H9 (cell line): ENCODE measurements at regions not wholly inside any gene's neighbourhood (a gene's known extent, or its start where the extent isn't known, plus 50 kb on each side); places are given as distances from the start of the nearest gene placed in this dataset.

Source experiments
- DNase-seq: peaks from one replicate; pipeline ENCODE4 v3.0.0-alpha.2; 2017
- H2AFZ ChIP-seq: one replicate; pipeline ENCODE4 v1.6.1; 2013; ENCODE audit warnings: mild to moderate bottlenecking, low read length, control low read depth, moderate library complexity
- H2AK5ac ChIP-seq: 2 replicates; pipeline ENCODE4 v1.6.1; 2013; ENCODE audit warnings: low read length, control low read depth, mixed read lengths; ENCODE audit not compliant: insufficient read length
- H2BK120ac ChIP-seq: one replicate; pipeline ENCODE4 v1.6.1; 2013; ENCODE audit warnings: low read depth, mild to moderate bottlenecking, low read length, control low read depth, inconsistent platforms; ENCODE audit not compliant: poor library complexity, severe bottlenecking
- H2BK12ac ChIP-seq: 2 replicates; pipeline ENCODE4 v1.6.1; 2013; ENCODE audit warnings: low read length, control low read depth, mixed read lengths, low read depth; ENCODE audit not compliant: insufficient read length
- H2BK15ac ChIP-seq: 2 replicates; pipeline ENCODE4 v1.6.1; 2013; ENCODE audit warnings: low read depth, low read length, control low read depth
- H2BK20ac ChIP-seq: one replicate; pipeline ENCODE4 v1.6.1; 2013; ENCODE audit warnings: low read depth, mild to moderate bottlenecking, low read length, control low read depth, inconsistent platforms; ENCODE audit not compliant: poor library complexity, severe bottlenecking
- H2BK5ac ChIP-seq: 2 replicates; pipeline ENCODE4 v1.6.1; 2013; ENCODE audit warnings: low read length, control low read depth, mixed read lengths; ENCODE audit not compliant: insufficient read length
- H3K14ac ChIP-seq: 2 replicates; pipeline ENCODE4 v1.6.1; 2013; ENCODE audit warnings: low read length, control low read depth; ENCODE audit not compliant: insufficient read depth
- H3K18ac ChIP-seq: 2 replicates; pipeline ENCODE4 v1.6.1; 2013; ENCODE audit warnings: low read depth, mild to moderate bottlenecking, mixed read lengths, low read length, control low read depth; ENCODE audit not compliant: insufficient read length
- H3K23ac ChIP-seq: 2 replicates; pipeline ENCODE4 v1.6.1; 2013; ENCODE audit warnings: low read length, control low read depth, mixed read lengths, low read depth; ENCODE audit not compliant: insufficient read length
- H3K23me2 ChIP-seq: 2 replicates; pipeline ENCODE4 v1.6.1; 2013; ENCODE audit warnings: low read depth, mild to moderate bottlenecking, mixed read lengths, low read length, control low read depth; ENCODE audit not compliant: insufficient read length, poor library complexity, severe bottlenecking
- H3K27ac ChIP-seq: 2 replicates; pipeline ENCODE4 v1.5.1; 2013; ENCODE audit warnings: low read length, control low read depth, mixed read lengths, low read depth; ENCODE audit not compliant: insufficient read length
- H3K27me3 ChIP-seq: 2 replicates; pipeline ENCODE4 v1.6.1; 2013; ENCODE audit warnings: low read length, control low read depth, inconsistent platforms; ENCODE audit not compliant: insufficient read depth
- H3K4ac ChIP-seq: 2 replicates; pipeline ENCODE4 v1.6.1; 2013; ENCODE audit warnings: low read depth, mild to moderate bottlenecking, control low read depth, inconsistent platforms, low read length, moderate library complexity
- H3K4me1 ChIP-seq: 2 replicates; pipeline ENCODE4 v1.6.1; 2013; ENCODE audit warnings: low read length, control low read depth, inconsistent platforms; ENCODE audit not compliant: insufficient read depth
- H3K4me2 ChIP-seq: 2 replicates; pipeline ENCODE4 v1.6.1; 2013; ENCODE audit warnings: low read length, control low read depth, mixed read lengths; ENCODE audit not compliant: insufficient read length, insufficient read depth
- H3K56ac ChIP-seq: 2 replicates; pipeline ENCODE4 v1.6.1; 2013; ENCODE audit warnings: low read depth, mild to moderate bottlenecking, mixed read lengths, low read length, control low read depth; ENCODE audit not compliant: insufficient read length
- H3K79me1 ChIP-seq: 2 replicates; pipeline ENCODE4 v1.6.1; 2013; ENCODE audit warnings: low read depth, mild to moderate bottlenecking, moderate library complexity, low read length, control low read depth, inconsistent platforms; ENCODE audit not compliant: insufficient read depth, poor library complexity, severe bottlenecking
- H3K79me2 ChIP-seq: 2 replicates; pipeline ENCODE4 v1.6.1; 2013; ENCODE audit warnings: low read length, control low read depth, inconsistent platforms; ENCODE audit not compliant: insufficient read depth
- H3K9ac ChIP-seq: 2 replicates; pipeline ENCODE4 v1.6.1; 2013; ENCODE audit warnings: low read length, control low read depth, mixed read lengths; ENCODE audit not compliant: insufficient read length; ENCODE audit errors: extremely low read depth
- H3K9me3 ChIP-seq: one replicate; pipeline ENCODE4 v1.6.1; 2013; ENCODE audit warnings: low read depth, low read length, inconsistent platforms; ENCODE audit not compliant: control insufficient read depth
- H3T11ph ChIP-seq: one replicate; pipeline ENCODE4 v1.6.1; 2013; ENCODE audit warnings: mild to moderate bottlenecking, low read length, control low read depth, inconsistent platforms
- H4K20me1 ChIP-seq: one replicate; pipeline ENCODE4 v1.6.1; 2013; ENCODE audit not compliant: control insufficient read depth, insufficient read length, insufficient read depth
- H4K5ac ChIP-seq: 2 replicates; pipeline ENCODE4 v1.6.1; 2013; ENCODE audit warnings: low read depth, mild to moderate bottlenecking, mixed read lengths, low read length, control low read depth; ENCODE audit not compliant: insufficient read length
- H4K8ac ChIP-seq: replicated peaks from 2 replicates; pipeline ENCODE4 v1.6.1; 2013; ENCODE audit warnings: low read length, control low read depth, mixed read lengths, low read depth; ENCODE audit not compliant: insufficient read length
- H4K91ac ChIP-seq: 2 replicates; pipeline ENCODE4 v1.6.1; 2013; ENCODE audit warnings: low read depth, mild to moderate bottlenecking, moderate library complexity, mixed read lengths, low read length, control low read depth; ENCODE audit not compliant: insufficient read length
- H3K27ac Mint-ChIP-seq, 3 experiments: 2 replicates in 2 of 3; 3 replicates in 1 of 3; pipeline ENCODE4 v1.8.0; 2020 to 2021; ENCODE audit warnings: mixed read lengths in 3 of 3, mild to moderate bottlenecking in 1 of 3, moderate library complexity in 1 of 3
- H3K27me3 Mint-ChIP-seq: 2 replicates; pipeline ENCODE4 v1.8.0; 2021; ENCODE audit warnings: low read depth, mild to moderate bottlenecking, moderate library complexity, mixed read lengths
- H3K36me3 Mint-ChIP-seq, 3 experiments: 2 replicates in 2 of 3; 3 replicates in 1 of 3; pipeline ENCODE4 v1.8.0; 2020 to 2021; ENCODE audit warnings: low read depth in 3 of 3, mixed read lengths in 3 of 3; ENCODE audit not compliant: insufficient read depth in 1 of 3
- H3K4me1 Mint-ChIP-seq, 2 experiments: 2 replicates each; pipeline ENCODE4 v1.8.0; 2020; ENCODE audit warnings: mixed read lengths in 2 of 2
- H3K4me3 Mint-ChIP-seq, 2 experiments: 2 replicates in 1 of 2; 3 replicates in 1 of 2; pipeline ENCODE4 v1.8.0; 2020 to 2021; ENCODE audit warnings: mild to moderate bottlenecking in 2 of 2, mixed read lengths in 2 of 2, moderate library complexity in 1 of 2
- H3K9me3 Mint-ChIP-seq, 2 experiments: 2 replicates in 1 of 2; 3 replicates in 1 of 2; pipeline ENCODE4 v1.8.0; 2020; ENCODE audit warnings: mild to moderate bottlenecking in 2 of 2, mixed read lengths in 2 of 2, moderate library complexity in 1 of 2
- CTCF ChIP-seq: fragments of 200-600 bp; sonication (generic); conservative IDR thresholded peaks from 3 replicates; pipeline ENCODE4 v1.8.0; 2021; ENCODE audit warnings: antibody characterized with exemption, mild to moderate bottlenecking
- WGBS: extraction: QIAGEN DNeasy Blood & Tissue Kit; methylation state at CpG from one replicate; pipeline ENCODE4 v1.1.7; 2013; ENCODE audit warnings: missing lambda C conversion rate, low lambda C conversion rate, mixed read lengths; ENCODE audit not compliant: insufficient read length; ENCODE audit errors: extremely low coverage; 5-methylcytosine and 5-hydroxymethylcytosine counted together

GRCh38 chr1:228547464-228547792, 60.2 kb downstream of the RNF187 start:
- no peak overlapping the region for H3K4ac ChIP-seq
- peaks cover 0 to 14% of the 10 kb centered on the region in 2 experiments; a peak in 2 of 4 replicates for H3K4me1 Mint-ChIP-seq
- H3K23me2 ChIP-seq = no peaks in the 10 kb centered on the region
- H3K27me3 Mint-ChIP-seq = peaks cover 100% of the 10 kb centered on the region
- H2BK12ac ChIP-seq = no peak overlapping the region
- no peak overlapping the region for H2BK15ac ChIP-seq
- H4K5ac ChIP-seq = no peak overlapping the region
- H4K91ac ChIP-seq = no peak overlapping the region
- no peak for TF ChIP-seq CTCF
- no peak overlapping the region for H4K8ac ChIP-seq
- H3K18ac ChIP-seq = no peak overlapping the region
- no CpG with 5 or more reads among the region's 3 CpGs for WGBS
- H3K36me3 Mint-ChIP-seq = no peaks in the 10 kb centered on the region; a peak in 1 of 7 replicates
- peaks cover 77% of the 10 kb centered on the region for H3K27me3 ChIP-seq
- H3K4me1 ChIP-seq = no peaks in the 10 kb centered on the region
- no peak overlapping the region for H2AK5ac ChIP-seq
- H3K27ac ChIP-seq = no peak overlapping the region
- no peak overlapping the region for H3K14ac ChIP-seq
- no peak overlapping the region for H2BK20ac ChIP-seq
- H3K4me2 ChIP-seq = no peak overlapping the region
- H2AFZ ChIP-seq = no peak overlapping the region
- H3K9ac ChIP-seq = no peak overlapping the region
- H3K4me3 Mint-ChIP-seq = no peak overlapping the region
- no peaks in the 10 kb centered on the region for H3K9me3 ChIP-seq
- H3K23ac ChIP-seq = no peak overlapping the region
- no peak overlapping the region for H3T11ph ChIP-seq
- H2BK5ac ChIP-seq = no peak overlapping the region
- H3K79me2 ChIP-seq = no peaks in the 10 kb centered on the region
- DNase-seq = no peak
- H4K20me1 ChIP-seq = no peaks in the 10 kb centered on the region
- no peak overlapping the region for H2BK120ac ChIP-seq
- no peak overlapping the region for H3K56ac ChIP-seq
- no peak overlapping the region for H3K27ac Mint-ChIP-seq
- peaks cover 43 to 62% of the 10 kb centered on the region in 2 experiments for H3K9me3 Mint-ChIP-seq
- no peaks in the 10 kb centered on the region for H3K79me1 ChIP-seq
